ENCODE measurements at regions not wholly inside any gene's neighbourhood (a gene's known extent, or its start where the extent isn't known, plus 50 kb on each side); places are given as distances from the start of the nearest gene placed in this dataset.
"Not testable (repeated sequence)": the region's sequence is repeated elsewhere in the genome, so short reads cannot be mapped to it uniquely, and the experiment has no call there.

- ChIA-PET CTCF (interaction anchor here (1.0 to 2.6 kb wide), 3 partner anchors 9 to 21 kb away, joined by 3 to 10 read pairs (median 5); no protein-coding TSS in a partner anchor), POLR2A (no interaction called here)
These were observed 216.8 kb upstream of the RFX3 start for GRCh38 chr9:3742586-3742985.

DNA sequence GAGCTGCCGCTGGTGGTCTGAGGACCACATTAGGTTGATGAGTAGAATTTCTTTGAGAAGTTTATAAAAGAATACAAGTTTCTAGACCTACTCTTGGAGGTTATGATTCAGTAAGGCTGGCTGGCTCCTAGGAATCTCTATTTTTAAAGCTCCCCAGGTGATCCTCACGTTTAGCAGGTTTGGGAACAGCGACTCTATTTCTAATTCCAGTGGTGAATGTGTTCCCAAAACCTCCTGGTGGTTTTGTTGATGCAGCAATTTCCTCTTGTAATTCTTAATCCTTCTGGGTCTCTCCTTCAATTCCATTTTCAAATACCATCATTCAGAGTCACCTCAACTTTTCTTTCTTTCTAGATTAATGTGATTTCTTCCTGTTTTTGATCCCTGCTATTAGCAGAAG, 215.9 kb upstream of the RFX3 start:
- ChIA-PET CTCF (interaction anchor here (2.0 to 2.6 kb wide), 2 partner anchors 8 to 12 kb away, joined by 5 to 10 read pairs; no protein-coding TSS in a partner anchor), POLR2A (no interaction called here)
- no peak for TF ChIP-seq CTCF (IDR thresholded peaks at IDR 0.05; ENCODE audit: control extremely low read depth, extremely low read depth, low read depth, missing control alignments)
- DNase-seq (ENCODE audit: extremely low spot score): no peak

More at GRCh38 chr9:3742586-3742985, 216.8 kb upstream of the RFX3 start:
- DNase-seq (ENCODE audit: extremely low spot score): no peak
- TF ChIP-seq CTCF (IDR thresholded peaks at IDR 0.05; ENCODE audit: control extremely low read depth, extremely low read depth, low read depth, missing control alignments): no peak

GRCh38 chr9:3740690-3741419, 215.1 kb upstream of the RFX3 start:
- ChIA-PET CTCF (interaction anchor here (2.6 kb wide), 1 partner anchor 12 kb away, joined by 5 read pairs; no protein-coding TSS in a partner anchor), POLR2A (no interaction called here)
- no peak for DNase-seq (ENCODE audit: extremely low spot score)
- TF ChIP-seq CTCF (IDR thresholded peaks at IDR 0.05; ENCODE audit: control extremely low read depth, extremely low read depth, low read depth, missing control alignments): no peak

DNA sequence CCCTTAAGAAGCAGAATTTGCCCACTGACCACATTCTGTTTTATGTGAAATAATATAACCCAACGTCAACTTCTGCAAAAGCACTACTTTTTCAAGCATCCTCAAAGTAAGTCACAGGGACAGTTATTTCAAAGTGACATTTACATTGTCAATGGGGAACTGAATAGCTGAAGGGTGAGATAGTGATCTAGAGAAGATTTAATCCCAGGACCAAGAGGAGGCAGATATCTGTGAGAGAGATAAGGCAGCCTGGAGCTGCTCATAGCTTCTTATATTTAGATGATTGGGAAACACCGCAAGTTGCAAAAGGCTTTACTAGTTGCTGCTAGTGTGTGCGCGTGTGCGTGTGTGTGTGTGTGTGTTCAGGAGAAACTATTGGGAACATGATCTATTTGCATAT, 210.4 kb upstream of the RFX3 start:
- ChIA-PET CTCF (interaction anchor here (1.1 to 1.3 kb wide), 3 partner anchors 9 to 269 kb away, joined by 3 read pairs; no protein-coding TSS in a partner anchor), POLR2A (no interaction called here)
- no peak for DNase-seq (ENCODE audit: extremely low spot score)
- no peak for TF ChIP-seq CTCF (IDR thresholded peaks at IDR 0.05; ENCODE audit: control extremely low read depth, extremely low read depth, low read depth, missing control alignments)

GRCh38 chr9:3735251-3735650, 209.4 kb upstream of the RFX3 start:
- no peak for TF ChIP-seq CTCF (IDR thresholded peaks at IDR 0.05; ENCODE audit: control extremely low read depth, extremely low read depth, low read depth, missing control alignments)
- no peak for DNase-seq (ENCODE audit: extremely low spot score)
- CTCF ChIA-PET: interaction anchor here (1.1 to 4.9 kb wide), 4 partner anchors 8 to 631 kb away, joined by 3 to 28 read pairs (median 8); no protein-coding TSS in a partner anchor
- POLR2A ChIA-PET: no interaction called here

GRCh38 chr9:3733527-3734262, 207.9 kb upstream of the RFX3 start:
- CTCF ChIA-PET: interaction anchor here (0.9 to 4.9 kb wide), 12 partner anchors 9 to 906 kb away, joined by 3 to 28 read pairs (median 5); no protein-coding TSS in a partner anchor
- POLR2A ChIA-PET; DNase-seq (ENCODE audit: extremely low spot score): not testable (repeated sequence)

DNA sequence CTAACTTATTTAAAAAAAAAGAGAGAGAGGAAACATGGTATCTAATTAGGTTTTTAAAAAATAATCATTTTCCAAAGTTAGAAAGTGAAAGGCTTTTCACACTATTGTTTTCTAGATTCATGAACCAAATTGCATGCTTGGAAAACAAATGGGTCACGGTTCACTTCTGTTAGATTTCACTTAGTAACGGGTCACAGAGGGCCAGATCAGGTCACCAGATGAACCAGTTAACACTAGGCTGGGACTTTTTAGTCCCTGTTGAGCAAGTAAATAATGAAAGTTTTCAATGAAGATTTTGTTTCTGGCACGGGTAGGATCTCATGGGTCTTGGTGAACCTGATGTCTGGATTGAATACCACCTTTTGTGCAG, 207.2 kb upstream of the RFX3 start:
- no peak for TF ChIP-seq CTCF (IDR thresholded peaks at IDR 0.05; ENCODE audit: control extremely low read depth, extremely low read depth, low read depth, missing control alignments)
- DNase-seq (ENCODE audit: extremely low spot score): no peak
- CTCF ChIA-PET: interaction anchor here (0.9 to 4.9 kb wide), 11 partner anchors 9 to 907 kb away, joined by 3 to 28 read pairs (median 5); no protein-coding TSS in a partner anchor
- POLR2A ChIA-PET: no interaction called here

Data from GM10248 (cell line).